ENCODE measurements at regions not wholly inside any gene's neighbourhood (a gene's known extent, or its start where the extent isn't known, plus 50 kb on each side); places are given as distances from the start of the nearest gene placed in this dataset.
"Not testable (repeated sequence)": the region's sequence is repeated elsewhere in the genome, so short reads cannot be mapped to it uniquely, and the experiment has no call there.

DNA sequence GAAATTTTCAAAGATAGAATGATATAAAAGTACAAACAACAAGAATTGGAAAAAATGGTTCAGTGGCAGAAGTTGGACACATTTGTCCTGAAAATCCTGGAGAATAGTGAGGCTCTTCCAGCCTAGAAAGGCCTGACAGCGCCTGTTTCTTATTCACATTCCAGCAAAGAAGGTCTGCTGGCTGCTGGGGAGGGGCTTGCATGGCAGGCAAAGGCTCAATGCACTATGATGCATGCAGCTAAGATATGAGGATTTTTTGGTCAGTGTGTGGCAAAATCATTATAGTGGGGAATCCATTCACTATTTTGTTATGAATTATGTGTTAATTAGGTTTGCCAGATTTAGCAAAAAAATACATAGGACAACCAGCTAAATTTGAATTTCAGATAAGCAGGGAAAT, 243.9 kb upstream of the SLC30A5 start:
- DNase-seq: no peak
- no peaks in the 10 kb centered on the region for H3K4me1 ChIP-seq (ENCODE audit: insufficient read depth)
- TF ChIP-seq, protein P1, sequence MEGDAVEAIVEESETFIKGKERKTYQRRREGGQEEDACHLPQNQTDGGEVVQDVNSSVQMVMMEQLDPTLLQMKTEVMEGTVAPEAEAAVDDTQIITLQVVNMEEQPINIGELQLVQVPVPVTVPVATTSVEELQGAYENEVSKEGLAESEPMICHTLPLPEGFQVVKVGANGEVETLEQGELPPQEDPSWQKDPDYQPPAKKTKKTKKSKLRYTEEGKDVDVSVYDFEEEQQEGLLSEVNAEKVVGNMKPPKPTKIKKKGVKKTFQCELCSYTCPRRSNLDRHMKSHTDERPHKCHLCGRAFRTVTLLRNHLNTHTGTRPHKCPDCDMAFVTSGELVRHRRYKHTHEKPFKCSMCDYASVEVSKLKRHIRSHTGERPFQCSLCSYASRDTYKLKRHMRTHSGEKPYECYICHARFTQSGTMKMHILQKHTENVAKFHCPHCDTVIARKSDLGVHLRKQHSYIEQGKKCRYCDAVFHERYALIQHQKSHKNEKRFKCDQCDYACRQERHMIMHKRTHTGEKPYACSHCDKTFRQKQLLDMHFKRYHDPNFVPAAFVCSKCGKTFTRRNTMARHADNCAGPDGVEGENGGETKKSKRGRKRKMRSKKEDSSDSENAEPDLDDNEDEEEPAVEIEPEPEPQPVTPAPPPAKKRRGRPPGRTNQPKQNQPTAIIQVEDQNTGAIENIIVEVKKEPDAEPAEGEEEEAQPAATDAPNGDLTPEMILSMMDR (IDR thresholded peaks at IDR 0.05): no peak
- TF ChIP-seq POLR2A (IDR thresholded peaks at IDR 0.05): no peak
- no peak for TF ChIP-seq EP300 (IDR thresholded peaks at IDR 0.05)
- no peak overlapping the region for H3K27ac ChIP-seq
- H3K27me3 ChIP-seq: no peaks in the 10 kb centered on the region
- H3K4me3 ChIP-seq: no peak overlapping the region
- 79 to 83% (median 79%) methylated on average over 1 of the region's 1 CpG for WGBS, 3 donors
- no peaks in the 10 kb centered on the region for H3K9me3 ChIP-seq
- no peaks in the 10 kb centered on the region for H3K36me3 ChIP-seq
- intact Hi-C loops (cut with DNase I): no loop called here

DNA sequence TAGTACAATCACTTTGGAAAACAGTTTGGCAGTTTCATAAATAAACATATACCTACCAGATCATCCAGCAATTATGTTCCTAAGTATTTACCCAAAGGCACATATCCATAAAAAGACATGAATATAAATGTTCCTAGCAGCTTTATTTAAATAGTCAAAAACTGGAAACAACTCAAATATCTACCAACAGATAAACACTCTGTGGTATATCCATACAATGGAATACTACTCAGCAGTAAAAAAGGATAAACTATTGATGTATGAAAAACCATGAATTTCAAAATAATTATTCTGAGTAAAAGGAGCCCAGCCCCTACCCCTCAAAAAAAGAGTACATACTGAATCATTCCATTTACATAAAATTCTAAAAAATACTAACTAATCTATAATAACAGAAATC, 232.7 kb upstream of the SLC30A5 start:
- no peak overlapping the region for H3K4me3 ChIP-seq
- H3K27ac ChIP-seq: no peak overlapping the region
- no peaks in the 10 kb centered on the region for H3K4me1 ChIP-seq (ENCODE audit: insufficient read depth)
- TF ChIP-seq EP300 (IDR thresholded peaks at IDR 0.05) (no peak), POLR2A (IDR thresholded peaks at IDR 0.05) (no peak)
- TF ChIP-seq, protein P1 (IDR thresholded peaks at IDR 0.05): no peak
- H3K27me3 ChIP-seq: no peaks in the 10 kb centered on the region
- DNase-seq: no peak
- intact Hi-C loops (cut with DNase I): no loop called here
- H3K9me3 ChIP-seq: no peaks in the 10 kb centered on the region
- H3K36me3 ChIP-seq: no peaks in the 10 kb centered on the region

DNA sequence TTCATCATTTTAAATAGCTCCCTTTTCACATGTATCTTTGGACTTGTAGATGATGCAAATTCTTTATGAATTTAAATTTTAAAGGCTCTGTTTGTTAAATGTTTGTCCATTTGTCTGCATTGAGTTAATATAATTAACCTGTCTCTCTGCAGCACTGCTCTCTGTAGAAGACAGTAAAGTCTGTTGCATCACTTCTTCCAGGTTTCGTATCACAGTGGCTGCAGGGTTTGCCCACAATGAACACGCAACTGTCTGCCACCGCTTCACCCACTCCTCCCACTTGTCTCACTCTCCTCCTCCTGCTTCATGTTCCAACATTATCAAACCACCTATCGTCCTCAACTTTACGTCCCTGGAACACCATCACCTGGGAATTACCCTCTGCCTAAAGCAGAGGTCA, 231.3 kb upstream of the SLC30A5 start:
- Histone ChIP-seq H3K36me3 (no peaks in the 10 kb centered on the region), H3K27ac (no peak overlapping the region), H3K4me3 (no peak overlapping the region), H3K27me3 (no peaks in the 10 kb centered on the region), H3K4me1 (ENCODE audit: insufficient read depth) (no peaks in the 10 kb centered on the region), H3K9me3 (no peaks in the 10 kb centered on the region)
- 90 to 93% (median 90%) methylated on average over 5 of the region's 5 CpGs for WGBS, 3 donors
- DNase-seq: no peak
- TF ChIP-seq EP300 (IDR thresholded peaks at IDR 0.05): no peak
- no peak for TF ChIP-seq POLR2A (IDR thresholded peaks at IDR 0.05)
- TF ChIP-seq, protein P1 (IDR thresholded peaks at IDR 0.05): no peak
- intact Hi-C loops (cut with DNase I): no loop called here

DNA sequence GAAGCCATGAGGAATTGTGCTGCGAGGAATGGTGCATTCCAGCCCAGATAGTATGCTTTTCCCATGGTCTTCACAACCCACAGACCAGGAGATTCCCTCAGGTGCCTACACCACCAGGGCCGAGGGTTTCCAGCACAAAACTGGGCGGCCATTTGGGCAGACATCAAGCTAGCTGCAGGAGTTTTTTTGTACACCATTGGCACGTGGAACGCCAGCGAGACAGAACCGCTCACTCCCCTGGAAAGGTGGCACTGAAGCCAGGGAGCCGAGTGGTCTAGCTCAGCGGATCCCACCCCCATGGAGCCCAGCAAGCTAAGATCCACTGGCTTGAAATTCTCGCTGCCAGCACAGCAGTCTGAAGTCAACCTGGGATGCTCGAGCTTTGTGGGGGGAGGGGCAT, 228.6 kb upstream of the SLC30A5 start:
- intact Hi-C loops (cut with DNase I): not testable (repeated sequence)
- 92% methylated on average over 11 of the region's 11 CpGs for WGBS, 3 donors

DNA sequence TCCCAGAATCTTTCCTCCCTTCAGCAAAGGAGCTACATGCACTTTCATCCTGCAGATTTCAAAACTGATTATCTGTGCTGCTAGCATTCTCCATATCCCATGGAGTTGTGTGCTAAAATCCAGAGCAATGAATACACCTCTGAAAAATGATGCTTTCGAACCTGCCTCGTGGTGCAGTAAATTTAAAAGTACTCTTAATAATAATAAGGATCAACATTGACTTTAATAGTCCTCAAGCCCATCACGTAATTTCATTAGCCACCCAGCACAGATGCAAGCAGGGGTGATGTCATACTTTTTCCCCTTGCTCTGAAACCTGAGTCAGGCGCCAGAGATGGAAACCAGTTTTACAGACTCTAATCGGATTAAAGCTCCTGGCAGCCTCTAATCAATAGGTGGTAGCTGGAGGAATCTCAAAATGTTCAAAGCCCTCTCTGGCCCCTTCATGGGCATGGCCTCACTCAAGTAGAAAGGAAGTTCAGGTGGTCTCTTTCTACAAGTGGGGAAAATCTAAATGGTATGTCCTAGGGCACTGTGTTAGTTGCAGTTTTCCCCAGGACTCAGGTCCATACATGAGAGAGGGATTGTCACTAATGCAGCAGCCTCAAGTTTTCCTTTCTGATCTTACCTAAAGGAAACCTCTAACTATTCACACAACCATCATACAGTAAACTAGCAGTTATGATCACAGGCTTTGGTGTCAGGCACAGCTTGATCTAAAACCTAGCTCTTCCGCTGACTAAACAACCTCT, 221.6 kb upstream of the SLC30A5 start:
- Histone ChIP-seq H3K4me3 (no peak overlapping the region), H3K9me3 (no peaks in the 10 kb centered on the region), H3K27ac (no peak overlapping the region), H3K36me3 (no peaks in the 10 kb centered on the region), H3K27me3 (no peaks in the 10 kb centered on the region), H3K4me1 (ENCODE audit: insufficient read depth) (peaks cover 2% of the 10 kb centered on the region)
- DNase-seq: no peak
- 46 to 55% (median 50%) methylated on average over 6 of the region's 6 CpGs for WGBS, 3 donors
- intact Hi-C loops (cut with DNase I): no loop called here
- TF ChIP-seq EP300 (IDR thresholded peaks at IDR 0.05) (no peak), POLR2A (IDR thresholded peaks at IDR 0.05) (no peak)
- TF ChIP-seq, protein P1 (IDR thresholded peaks at IDR 0.05): no peak

More for the DNA sequence above, 228.6 kb upstream of the SLC30A5 start:
- not testable (repeated sequence) for H3K4me3 ChIP-seq; H3K9me3 ChIP-seq; DNase-seq; H3K27ac ChIP-seq; H3K27me3 ChIP-seq; H3K4me1 ChIP-seq (ENCODE audit: insufficient read depth); H3K36me3 ChIP-seq

Measured in ovary (tissue), 7 donors.